Astrocyte (in vitro differentiated cells and primary cell): ENCODE measurements at regions not wholly inside any gene's neighbourhood (a gene's known extent, or its start where the extent isn't known, plus 50 kb on each side); places are given as distances from the start of the nearest gene placed in this dataset.

ENCODE experiments used
- DNase-seq: peaks from one replicate; pipeline ENCODE4 v3.0.0-alpha.2; 2010; ENCODE audit warnings: low read depth
- FAIRE-seq: peaks from 2 replicates; lab custom pipeline; 2011; peaks lifted over from hg19 to GRCh38; lab: Jason Lieb, UNC
- H2AFZ ChIP-seq: 2 replicates; pipeline ENCODE4 v1.6.0; 2012; ENCODE audit warnings: low read depth, low read length, inconsistent platforms
- H3K27ac ChIP-seq: 2 replicates; pipeline ENCODE4 v1.5.1; 2011; ENCODE audit warnings: low read depth, low read length, inconsistent platforms
- H3K27me3 ChIP-seq: 2 replicates; pipeline ENCODE4 v1.6.0; 2011; ENCODE audit warnings: low read length, inconsistent platforms; ENCODE audit not compliant: insufficient read depth
- H3K36me3 ChIP-seq: 2 replicates; pipeline ENCODE4 v1.5.1; 2011; ENCODE audit warnings: low read length, inconsistent platforms; ENCODE audit not compliant: insufficient read depth
- H3K4me1 ChIP-seq: 2 replicates; pipeline ENCODE4 v1.5.1; 2011; ENCODE audit warnings: low read length, inconsistent platforms; ENCODE audit not compliant: insufficient read depth
- H3K4me2 ChIP-seq: 2 replicates; pipeline ENCODE4 v1.6.0; 2012; ENCODE audit warnings: low read length, inconsistent platforms
- H3K4me3 ChIP-seq: 2 replicates; pipeline ENCODE4 v1.5.1; 2011; ENCODE audit warnings: low read depth, mild to moderate bottlenecking, low read length, inconsistent platforms; ENCODE audit not compliant: insufficient read depth
- H3K79me2 ChIP-seq: 2 replicates; pipeline ENCODE4 v1.6.0; 2012; ENCODE audit warnings: mild to moderate bottlenecking, low read length, inconsistent platforms; ENCODE audit not compliant: insufficient read depth
- H3K9ac ChIP-seq: 2 replicates; pipeline ENCODE4 v1.6.0; 2012; ENCODE audit warnings: mild to moderate bottlenecking, low read length, inconsistent platforms
- H3K9me3 ChIP-seq: 2 replicates; pipeline ENCODE4 v1.5.1; 2012; ENCODE audit warnings: low read depth, mild to moderate bottlenecking, low read length, inconsistent platforms; ENCODE audit not compliant: insufficient read depth
- H4K20me1 ChIP-seq: 2 replicates; pipeline ENCODE4 v1.6.0; 2012; ENCODE audit warnings: low read length, inconsistent platforms; ENCODE audit not compliant: insufficient read depth
- H3K27ac Mint-ChIP-seq: one replicate; pipeline ENCODE4 v1.8.0; 2021; ENCODE audit warnings: mild to moderate bottlenecking, mixed read lengths; ENCODE audit not compliant: unreplicated experiment
- H3K27me3 Mint-ChIP-seq: one replicate; pipeline ENCODE4 v1.8.0; 2021; ENCODE audit warnings: low read depth, mixed read lengths; ENCODE audit not compliant: unreplicated experiment
- H3K36me3 Mint-ChIP-seq: one replicate; pipeline ENCODE4 v1.8.0; 2021; ENCODE audit warnings: low read depth, mixed read lengths; ENCODE audit not compliant: unreplicated experiment
- H3K4me1 Mint-ChIP-seq: one replicate; pipeline ENCODE4 v1.8.0; 2021; ENCODE audit warnings: low read depth, mixed read lengths; ENCODE audit not compliant: unreplicated experiment
- H3K4me3 Mint-ChIP-seq: one replicate; pipeline ENCODE4 v1.8.0; 2021; ENCODE audit warnings: mild to moderate bottlenecking, moderate library complexity, mixed read lengths; ENCODE audit not compliant: unreplicated experiment
- H3K9me3 Mint-ChIP-seq: one replicate; pipeline ENCODE4 v1.8.0; 2021; ENCODE audit warnings: mild to moderate bottlenecking, mixed read lengths; ENCODE audit not compliant: unreplicated experiment
- CTCF ChIP-seq: IDR thresholded peaks from 2 replicates; pipeline ENCODE4 v1.5.1; 2011; ENCODE audit warnings: low read depth, mild to moderate bottlenecking, inconsistent platforms, low read length, moderate library complexity; ENCODE audit not compliant: insufficient read depth
- EZH2 ChIP-seq: IDR thresholded peaks from 2 replicates; pipeline ENCODE4 v1.6.1; 2012; ENCODE audit warnings: mild to moderate bottlenecking, low read length, inconsistent platforms; ENCODE audit not compliant: insufficient read depth

DNA sequence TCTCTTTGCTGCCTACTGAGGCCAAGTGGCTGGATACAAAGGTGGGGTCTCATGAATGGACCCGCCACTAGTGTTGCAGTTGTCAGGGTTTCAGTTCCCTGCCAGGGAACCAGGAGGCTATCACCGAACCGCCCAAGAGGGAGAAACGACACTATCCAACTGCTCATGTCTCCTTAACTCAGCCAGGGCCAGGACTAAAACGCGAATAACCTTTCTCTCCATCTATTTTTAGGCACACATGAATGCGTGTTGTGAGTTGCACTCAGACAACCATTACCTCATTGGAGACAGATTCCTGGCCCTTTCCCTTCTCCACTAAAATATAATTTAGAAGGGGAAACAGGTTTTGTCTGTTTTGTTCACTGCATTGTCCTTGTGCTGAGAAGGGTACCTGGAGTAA lies 559.5 kb downstream of the SOCS6 start:
- Mint-ChIP-seq H3K27ac (no peak overlapping the region), H3K9me3 (peaks cover 4% of the 10 kb centered on the region), H3K4me3 (no peak overlapping the region), H3K4me1 (no peaks in the 10 kb centered on the region), H3K27me3 (no peaks in the 10 kb centered on the region), H3K36me3 (no peaks in the 10 kb centered on the region)
- H2AFZ ChIP-seq, result no peak overlapping the region
- no peaks in the 10 kb centered on the region for H4K20me1 ChIP-seq
- H3K4me2 ChIP-seq, result no peak overlapping the region
- H3K27me3 ChIP-seq, result no peaks in the 10 kb centered on the region
- no peaks in the 10 kb centered on the region for H3K4me1 ChIP-seq
- no peak overlapping the region for H3K27ac ChIP-seq
- H3K4me3 ChIP-seq, result no peak overlapping the region
- H3K9ac ChIP-seq, result no peak overlapping the region
- no peak for TF ChIP-seq EZH2
- TF ChIP-seq CTCF, result no peak
- H3K79me2 ChIP-seq, result no peaks in the 10 kb centered on the region
- FAIRE-seq, result no peak
- DNase-seq, result no peak
- no peaks in the 10 kb centered on the region for H3K9me3 ChIP-seq
- H3K36me3 ChIP-seq, result no peaks in the 10 kb centered on the region

DNA sequence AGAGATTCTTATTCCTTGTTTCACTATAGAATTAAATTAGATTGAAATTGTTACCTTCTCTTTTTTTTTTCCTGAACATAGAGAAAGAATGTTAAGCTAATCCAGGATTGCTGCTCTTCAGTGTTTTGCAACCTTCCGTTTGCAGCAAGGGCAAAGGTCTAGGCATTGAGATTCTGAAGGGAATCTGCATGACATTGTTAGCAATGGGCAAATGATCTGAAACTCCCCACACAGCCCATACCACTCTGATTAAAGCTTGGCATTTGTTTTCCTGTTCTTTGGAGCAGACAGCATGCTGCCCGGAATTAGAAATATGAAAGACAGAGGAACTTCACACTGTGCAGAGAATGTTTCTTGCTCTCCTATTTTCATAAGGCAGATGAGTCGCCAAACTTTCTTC lies 551.8 kb downstream of the SOCS6 start:
- Mint-ChIP-seq H3K36me3 (no peaks in the 10 kb centered on the region), H3K27ac (no peak overlapping the region), H3K27me3 (no peaks in the 10 kb centered on the region), H3K9me3 (peaks cover 9% of the 10 kb centered on the region), H3K4me3 (no peak overlapping the region), H3K4me1 (no peaks in the 10 kb centered on the region)
- TF ChIP-seq CTCF, result no peak
- TF ChIP-seq EZH2, result no peak
- FAIRE-seq (no peak), DNase-seq (no peak)
- no peak overlapping the region for H3K4me3 ChIP-seq
- no peaks in the 10 kb centered on the region for H3K9me3 ChIP-seq
- H3K36me3 ChIP-seq, result no peaks in the 10 kb centered on the region
- H3K27ac ChIP-seq, result no peak overlapping the region
- H3K9ac ChIP-seq, result no peak overlapping the region
- no peak overlapping the region for H2AFZ ChIP-seq
- no peaks in the 10 kb centered on the region for H3K27me3 ChIP-seq
- H4K20me1 ChIP-seq, result no peaks in the 10 kb centered on the region
- no peaks in the 10 kb centered on the region for H3K79me2 ChIP-seq
- no peak overlapping the region for H3K4me2 ChIP-seq
- no peaks in the 10 kb centered on the region for H3K4me1 ChIP-seq

DNA sequence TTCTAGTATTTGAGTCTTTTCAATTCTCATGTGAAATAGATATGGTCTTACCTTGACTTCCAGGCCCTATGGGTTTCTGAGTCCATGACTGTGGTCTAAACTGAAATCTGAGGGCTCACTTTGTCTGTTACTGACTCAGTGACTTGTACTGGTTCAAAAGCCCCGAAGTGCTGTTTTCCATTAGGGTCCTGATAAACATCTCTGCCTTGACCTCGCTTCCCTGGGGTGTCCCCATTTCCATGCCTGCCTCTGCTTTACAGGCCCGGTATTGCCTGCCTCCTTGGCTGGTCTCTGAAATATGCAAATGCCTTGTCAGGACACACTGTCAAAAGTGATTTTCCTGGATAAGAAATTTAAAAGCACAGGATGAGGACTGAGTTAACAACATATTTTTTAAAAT lies 538.8 kb downstream of the SOCS6 start:
- Histone ChIP-seq H3K27me3 (no peaks in the 10 kb centered on the region), H3K9ac (no peak overlapping the region), H3K9me3 (peaks cover 2% of the 10 kb centered on the region), H3K27ac (no peak overlapping the region), H2AFZ (no peak overlapping the region), H3K4me3 (no peak overlapping the region), H3K4me1 (no peaks in the 10 kb centered on the region), H3K79me2 (no peaks in the 10 kb centered on the region), H4K20me1 (no peaks in the 10 kb centered on the region), H3K4me2 (no peak overlapping the region), H3K36me3 (no peaks in the 10 kb centered on the region)
- H3K4me3 Mint-ChIP-seq, result no peak overlapping the region
- no peaks in the 10 kb centered on the region for H3K27me3 Mint-ChIP-seq
- H3K36me3 Mint-ChIP-seq, result no peaks in the 10 kb centered on the region
- no peak for TF ChIP-seq CTCF
- no peak for TF ChIP-seq EZH2
- FAIRE-seq, result no peak
- H3K4me1 Mint-ChIP-seq, result no peaks in the 10 kb centered on the region
- H3K27ac Mint-ChIP-seq, result no peak overlapping the region
- DNase-seq, result no peak
- no peaks in the 10 kb centered on the region for H3K9me3 Mint-ChIP-seq
